AG10803 (cell line): ENCODE measurements at regions not wholly inside any gene's neighbourhood (a gene's known extent, or its start where the extent isn't known, plus 50 kb on each side); places are given as distances from the start of the nearest gene placed in this dataset.

ENCODE experiments used
- DNase-seq: peaks from one replicate; pipeline ENCODE4 v3.0.0; 2010; ENCODE audit warnings: low read depth
- H3K4me3 ChIP-seq: 2 replicates; pipeline ENCODE4 v1.5.1; 2011; ENCODE audit warnings: mild to moderate bottlenecking, low read length, control low read depth
- TF ChIP-seq, protein P1 (sequence below): conservative IDR thresholded peaks from 2 replicates; pipeline ENCODE4 v1.5.1; 2011; ENCODE audit warnings: mild to moderate bottlenecking, low read length, control low read depth, inconsistent platforms

DNA sequence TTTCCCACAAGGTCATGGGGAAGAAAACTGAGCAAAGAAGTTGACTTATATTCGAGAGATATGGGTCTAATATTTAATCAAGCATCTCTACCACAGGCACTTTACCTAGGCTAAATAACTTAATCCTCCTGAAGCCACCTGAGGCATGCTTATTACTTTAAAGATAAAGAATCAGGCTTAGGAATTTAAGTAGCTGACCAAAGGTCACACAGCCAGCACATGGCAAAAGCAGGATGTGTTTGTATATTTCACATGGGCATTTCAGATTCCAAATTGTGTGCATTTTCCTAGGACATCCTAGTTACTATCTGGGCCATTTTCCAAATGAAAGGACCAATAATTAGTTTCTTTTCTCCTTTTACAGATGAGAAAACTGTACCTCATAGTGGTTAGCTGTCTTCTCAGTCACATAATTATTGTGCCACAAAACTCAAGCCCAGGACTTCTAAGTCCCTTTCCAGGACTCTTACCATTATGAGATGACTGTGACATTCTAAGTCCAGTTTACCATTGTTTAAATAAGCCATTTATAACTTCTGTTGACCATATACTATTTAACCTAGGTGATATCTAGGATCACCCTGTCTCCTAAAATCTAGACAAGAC is 112.1 kb upstream of the ZC3H12C start:
- H3K4me3 ChIP-seq = no peak overlapping the region
- TF ChIP-seq, protein P1, sequence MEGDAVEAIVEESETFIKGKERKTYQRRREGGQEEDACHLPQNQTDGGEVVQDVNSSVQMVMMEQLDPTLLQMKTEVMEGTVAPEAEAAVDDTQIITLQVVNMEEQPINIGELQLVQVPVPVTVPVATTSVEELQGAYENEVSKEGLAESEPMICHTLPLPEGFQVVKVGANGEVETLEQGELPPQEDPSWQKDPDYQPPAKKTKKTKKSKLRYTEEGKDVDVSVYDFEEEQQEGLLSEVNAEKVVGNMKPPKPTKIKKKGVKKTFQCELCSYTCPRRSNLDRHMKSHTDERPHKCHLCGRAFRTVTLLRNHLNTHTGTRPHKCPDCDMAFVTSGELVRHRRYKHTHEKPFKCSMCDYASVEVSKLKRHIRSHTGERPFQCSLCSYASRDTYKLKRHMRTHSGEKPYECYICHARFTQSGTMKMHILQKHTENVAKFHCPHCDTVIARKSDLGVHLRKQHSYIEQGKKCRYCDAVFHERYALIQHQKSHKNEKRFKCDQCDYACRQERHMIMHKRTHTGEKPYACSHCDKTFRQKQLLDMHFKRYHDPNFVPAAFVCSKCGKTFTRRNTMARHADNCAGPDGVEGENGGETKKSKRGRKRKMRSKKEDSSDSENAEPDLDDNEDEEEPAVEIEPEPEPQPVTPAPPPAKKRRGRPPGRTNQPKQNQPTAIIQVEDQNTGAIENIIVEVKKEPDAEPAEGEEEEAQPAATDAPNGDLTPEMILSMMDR = no peak

DNA sequence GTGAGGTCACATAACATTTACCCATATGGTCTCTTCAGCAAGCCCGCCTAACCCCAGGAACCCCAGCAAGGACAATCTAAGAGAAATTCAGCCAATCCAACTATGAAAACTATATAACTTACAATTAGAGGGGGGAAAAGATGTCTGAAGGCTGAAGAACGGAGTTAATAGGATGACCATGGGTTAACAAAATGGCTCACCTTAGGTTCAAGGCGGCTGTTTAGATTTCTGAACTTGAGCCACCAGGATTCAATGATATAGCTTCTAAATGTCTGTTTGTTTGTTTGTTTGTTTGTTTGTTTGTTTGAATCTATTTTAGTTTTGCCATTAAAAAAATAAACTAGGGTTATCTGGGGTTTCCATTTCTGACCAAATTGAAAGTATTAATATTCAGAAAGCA is 109.8 kb upstream of the ZC3H12C start:
- TF ChIP-seq, protein P1 = no peak
- no peak overlapping the region for H3K4me3 ChIP-seq
- DNase-seq = no peak

More for the DNA sequence above, 112.1 kb upstream of the ZC3H12C start:
- no peak for DNase-seq

DNA sequence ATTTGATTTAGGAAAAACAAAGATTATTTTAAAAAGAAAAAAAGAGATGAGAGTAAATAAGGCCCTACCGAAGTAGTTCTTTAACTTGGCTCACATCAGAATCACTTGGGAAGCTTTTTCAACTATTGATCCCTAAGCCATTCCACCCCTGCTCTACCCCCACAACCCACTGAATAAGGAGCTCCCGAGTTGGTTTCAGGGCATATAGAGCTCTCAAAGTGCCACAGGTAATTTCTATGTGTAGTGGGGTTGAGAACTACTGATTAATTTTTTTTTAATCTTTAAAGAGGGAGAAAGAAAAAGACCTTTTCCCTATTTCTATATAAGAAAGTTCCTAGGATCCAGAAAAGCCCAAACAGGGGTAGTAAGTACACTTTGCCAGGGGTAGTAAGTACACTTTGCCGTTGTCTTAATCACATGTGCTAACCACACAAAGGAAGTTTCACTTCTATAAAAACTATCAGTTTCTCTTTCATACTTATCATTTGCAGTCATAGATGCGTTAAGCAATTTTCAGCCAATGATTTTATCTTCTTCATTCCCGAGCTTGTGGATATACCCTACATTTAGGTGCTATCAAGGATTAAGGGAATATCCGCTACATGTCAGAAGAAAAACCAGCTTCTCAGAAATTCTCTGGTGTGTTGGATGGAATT is 108.4 kb upstream of the ZC3H12C start:
- no peak for DNase-seq
- H3K4me3 ChIP-seq = no peak overlapping the region
- TF ChIP-seq, protein P1 = no peak

DNA sequence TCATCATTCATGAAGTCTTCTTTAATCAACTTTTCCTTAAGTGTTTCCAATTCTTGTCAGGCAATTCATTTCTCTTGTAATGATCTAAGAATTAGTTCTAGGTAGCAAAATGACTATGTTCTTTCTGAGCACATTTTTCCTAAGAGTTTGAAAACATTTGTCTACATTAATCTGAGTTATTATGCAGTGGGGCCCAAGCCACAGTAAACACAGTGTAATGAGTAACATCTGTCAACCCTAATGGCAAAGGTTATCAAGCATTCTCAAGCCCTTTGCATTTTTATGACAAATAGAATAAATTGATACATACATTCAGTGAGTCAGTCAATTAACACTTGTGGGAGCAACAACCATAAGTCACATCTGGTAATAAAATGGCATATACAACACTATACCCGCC is 106.7 kb upstream of the ZC3H12C start:
- no peak overlapping the region for H3K4me3 ChIP-seq
- TF ChIP-seq, protein P1 = no peak
- DNase-seq = no peak

DNA sequence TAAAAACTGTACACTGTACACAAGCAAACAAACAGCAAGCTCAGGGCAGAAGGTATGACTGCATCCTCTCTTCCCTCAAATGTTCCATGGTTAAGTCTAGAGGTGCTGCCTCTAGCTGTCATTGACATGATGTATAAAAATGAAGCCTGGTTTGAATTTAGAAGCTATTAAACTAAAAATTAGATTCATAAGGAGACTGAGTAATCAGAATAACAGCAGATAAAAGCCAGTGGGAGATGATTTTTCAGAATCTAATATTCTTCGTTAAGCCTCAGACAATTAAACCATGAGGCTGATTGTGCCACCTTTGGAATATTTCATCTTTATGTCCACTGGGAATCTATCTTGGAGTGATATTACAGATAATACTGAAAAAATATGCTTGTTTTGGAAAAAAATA is 101.4 kb upstream of the ZC3H12C start:
- H3K4me3 ChIP-seq = no peak overlapping the region
- TF ChIP-seq, protein P1 = no peak
- DNase-seq = no peak

DNA sequence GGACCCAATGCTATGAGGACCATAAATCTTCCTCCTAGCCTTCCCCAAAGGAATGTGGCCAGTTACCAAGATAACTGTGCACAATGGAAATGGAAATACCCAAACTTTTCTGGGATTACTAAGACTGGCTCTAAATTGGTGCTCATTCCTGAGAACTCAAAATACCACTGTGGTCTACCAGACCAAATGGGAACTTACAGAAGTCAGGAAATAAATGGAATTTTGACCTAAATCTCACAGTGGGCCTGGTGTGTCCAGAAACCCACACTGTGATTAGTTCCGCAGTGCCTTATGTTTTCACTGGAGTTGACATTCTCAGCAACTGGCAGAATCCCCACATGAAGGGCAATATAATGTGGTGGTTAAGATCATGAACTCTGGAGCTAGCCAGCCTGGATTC is 99.4 kb upstream of the ZC3H12C start:
- DNase-seq = peak; percentile 95

DNA sequence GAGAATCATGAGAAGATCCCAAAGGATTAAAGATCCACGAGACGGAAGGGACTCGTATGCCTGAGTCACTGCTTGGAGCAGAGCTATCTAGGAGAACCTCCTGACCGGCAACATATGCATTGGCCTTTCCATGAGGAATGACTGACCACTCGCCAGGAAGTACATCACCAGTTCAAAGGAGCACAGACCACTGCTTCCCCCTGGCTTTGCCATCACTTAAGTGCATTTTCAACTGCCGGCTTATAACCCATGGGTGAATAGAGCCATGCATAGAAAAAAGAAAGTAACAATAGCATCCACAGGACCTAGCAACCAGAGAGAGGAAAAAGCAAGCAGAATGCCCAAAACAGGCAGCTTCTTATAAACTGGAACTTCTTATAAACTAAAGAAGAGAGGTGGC is 98.3 kb upstream of the ZC3H12C start:
- TF ChIP-seq, protein P1 = no peak
- no peak for DNase-seq

More for the DNA sequence above, 99.4 kb upstream of the ZC3H12C start:
- TF ChIP-seq, protein P1 = no peak
- no peak overlapping the region for H3K4me3 ChIP-seq

More for the DNA sequence above, 98.3 kb upstream of the ZC3H12C start:
- H3K4me3 ChIP-seq = no peak overlapping the region
